Epithelial cell of proximal tubule (primary cell): ENCODE measurements at regions not wholly inside any gene's neighbourhood (a gene's known extent, or its start where the extent isn't known, plus 50 kb on each side); places are given as distances from the start of the nearest gene placed in this dataset.
"Not testable (repeated sequence)": the region's sequence is repeated elsewhere in the genome, so short reads cannot be mapped to it uniquely, and the experiment has no call there.

Experiments used
- DNase-seq: peaks from one replicate; pipeline ENCODE4 v3.0.0-alpha.2; 2011; ENCODE audit warnings: low read depth
- H3K4me3 ChIP-seq: 2 replicates; pipeline ENCODE4 v1.5.1; 2011; ENCODE audit warnings: low read depth, mild to moderate bottlenecking, low read length
- TF ChIP-seq, protein P1 (sequence below): conservative IDR thresholded peaks from 2 replicates; pipeline ENCODE4 v1.5.1; 2012; ENCODE audit warnings: low read depth, mild to moderate bottlenecking, low read length

DNA sequence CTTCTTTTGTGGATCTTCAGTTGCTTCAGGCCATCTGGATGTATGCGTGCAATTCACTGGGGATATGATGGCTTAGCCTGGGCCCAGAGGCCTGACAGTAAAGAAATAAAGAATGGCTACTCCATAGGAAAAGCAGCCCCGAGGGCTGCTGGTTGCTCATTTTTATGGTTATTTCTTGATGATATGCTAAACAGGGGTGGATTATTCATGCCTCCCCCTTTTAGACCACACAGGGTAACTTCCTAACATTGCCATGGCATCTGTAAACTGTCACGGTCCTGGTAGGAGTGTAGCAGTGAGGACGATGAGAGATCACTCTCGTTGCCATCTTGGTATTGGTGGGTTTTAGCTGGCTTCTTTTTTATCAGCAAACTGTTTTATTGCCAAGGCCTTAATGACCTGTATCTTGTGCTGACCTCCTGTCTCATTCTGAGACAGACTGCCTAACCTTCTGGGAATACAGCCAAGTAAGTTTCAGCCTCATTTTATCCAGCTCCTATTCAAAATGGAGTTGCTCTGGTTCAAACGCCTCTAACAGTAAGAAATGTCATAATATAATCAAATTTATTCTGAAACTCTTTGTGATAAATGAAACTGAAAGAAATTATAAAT, 60.5 kb downstream of the DSEL start:
- no peak overlapping the region for H3K4me3 ChIP-seq
- DNase-seq = no peak
- TF ChIP-seq, protein P1, sequence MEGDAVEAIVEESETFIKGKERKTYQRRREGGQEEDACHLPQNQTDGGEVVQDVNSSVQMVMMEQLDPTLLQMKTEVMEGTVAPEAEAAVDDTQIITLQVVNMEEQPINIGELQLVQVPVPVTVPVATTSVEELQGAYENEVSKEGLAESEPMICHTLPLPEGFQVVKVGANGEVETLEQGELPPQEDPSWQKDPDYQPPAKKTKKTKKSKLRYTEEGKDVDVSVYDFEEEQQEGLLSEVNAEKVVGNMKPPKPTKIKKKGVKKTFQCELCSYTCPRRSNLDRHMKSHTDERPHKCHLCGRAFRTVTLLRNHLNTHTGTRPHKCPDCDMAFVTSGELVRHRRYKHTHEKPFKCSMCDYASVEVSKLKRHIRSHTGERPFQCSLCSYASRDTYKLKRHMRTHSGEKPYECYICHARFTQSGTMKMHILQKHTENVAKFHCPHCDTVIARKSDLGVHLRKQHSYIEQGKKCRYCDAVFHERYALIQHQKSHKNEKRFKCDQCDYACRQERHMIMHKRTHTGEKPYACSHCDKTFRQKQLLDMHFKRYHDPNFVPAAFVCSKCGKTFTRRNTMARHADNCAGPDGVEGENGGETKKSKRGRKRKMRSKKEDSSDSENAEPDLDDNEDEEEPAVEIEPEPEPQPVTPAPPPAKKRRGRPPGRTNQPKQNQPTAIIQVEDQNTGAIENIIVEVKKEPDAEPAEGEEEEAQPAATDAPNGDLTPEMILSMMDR = no peak

DNA sequence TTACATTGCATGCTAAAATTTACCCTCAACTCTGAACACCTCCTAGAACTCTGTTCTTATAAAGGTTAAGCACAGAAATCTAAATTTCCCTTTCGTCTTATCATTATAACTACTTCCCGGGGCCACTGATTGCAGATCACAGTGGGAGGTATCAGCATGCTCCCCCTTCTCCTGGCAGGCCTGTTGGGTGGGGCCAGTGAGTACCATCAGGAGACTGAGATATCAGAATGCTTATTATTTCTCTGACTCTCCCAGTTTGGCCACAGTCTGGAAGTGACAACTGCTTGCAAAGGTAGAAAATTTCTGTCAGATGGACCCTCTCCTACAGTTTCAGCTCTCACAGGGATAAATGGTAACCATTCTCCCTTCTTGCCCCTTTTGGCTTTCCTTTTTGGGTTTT, 62.6 kb downstream of the DSEL start:
- no peak for DNase-seq
- TF ChIP-seq, protein P1 = no peak
- no peak overlapping the region for H3K4me3 ChIP-seq

DNA sequence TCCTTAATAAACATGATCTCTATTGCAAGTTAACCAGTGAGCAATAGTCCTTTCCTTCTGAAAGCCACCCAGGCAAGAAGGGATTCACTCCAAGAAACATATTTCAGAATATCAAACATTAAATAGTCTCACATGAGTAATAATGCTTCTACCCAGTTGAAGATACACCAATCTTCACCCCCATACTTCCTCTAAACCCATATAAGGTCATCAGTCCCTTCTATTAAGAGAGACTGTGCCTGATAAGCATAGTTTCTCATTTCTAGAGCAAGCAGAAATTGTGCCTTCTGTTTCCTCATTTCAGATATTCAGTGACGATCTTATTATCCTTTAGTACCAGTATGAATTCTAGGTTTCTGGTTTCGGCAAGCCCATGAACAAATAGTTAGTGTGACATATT, 64.6 kb downstream of the DSEL start:
- TF ChIP-seq, protein P1 = no peak
- H3K4me3 ChIP-seq = no peak overlapping the region
- no peak for DNase-seq

DNA sequence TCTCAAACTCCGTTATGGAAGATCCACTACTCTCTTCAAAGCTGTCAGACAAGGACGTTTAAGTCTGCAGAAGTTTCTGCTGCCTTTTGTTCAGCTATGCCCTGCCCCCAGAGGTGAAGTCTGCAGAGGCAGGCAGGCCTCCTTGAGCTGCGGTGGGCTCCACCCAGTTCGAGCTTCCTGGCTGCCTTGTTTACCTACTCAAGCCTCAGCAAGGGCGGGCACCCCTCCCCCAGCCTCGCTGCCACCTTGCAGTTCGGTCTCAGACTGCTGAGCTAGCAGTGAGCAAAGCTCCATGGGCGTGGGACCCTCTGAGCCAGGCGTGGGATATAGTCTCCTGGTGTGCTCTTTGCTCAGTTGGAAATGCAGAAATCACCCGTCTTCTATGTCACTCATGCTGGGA, 65.4 kb downstream of the DSEL start:
- DNase-seq, H3K4me3 ChIP-seq: not testable (repeated sequence)

DNA sequence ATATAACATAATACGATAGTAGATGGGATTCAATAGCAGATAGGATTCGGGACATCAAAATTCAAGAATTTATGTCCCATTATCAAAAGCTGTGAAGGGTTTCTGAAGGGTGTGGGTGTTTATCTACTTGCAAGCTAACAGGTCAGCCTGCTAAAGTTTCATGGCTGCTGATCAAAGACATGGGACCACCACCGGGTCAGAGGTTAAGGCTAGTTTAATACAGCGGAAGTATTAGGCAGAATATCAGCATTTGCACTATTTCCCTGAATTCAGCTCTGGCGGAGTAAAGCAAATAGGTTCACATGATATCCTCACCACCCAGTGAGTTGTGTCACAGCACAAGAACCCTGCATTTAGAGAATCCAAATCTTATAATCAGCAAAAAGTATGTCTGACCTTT, 82.5 kb downstream of the DSEL start:
- TF ChIP-seq, protein P1 = no peak

DNA sequence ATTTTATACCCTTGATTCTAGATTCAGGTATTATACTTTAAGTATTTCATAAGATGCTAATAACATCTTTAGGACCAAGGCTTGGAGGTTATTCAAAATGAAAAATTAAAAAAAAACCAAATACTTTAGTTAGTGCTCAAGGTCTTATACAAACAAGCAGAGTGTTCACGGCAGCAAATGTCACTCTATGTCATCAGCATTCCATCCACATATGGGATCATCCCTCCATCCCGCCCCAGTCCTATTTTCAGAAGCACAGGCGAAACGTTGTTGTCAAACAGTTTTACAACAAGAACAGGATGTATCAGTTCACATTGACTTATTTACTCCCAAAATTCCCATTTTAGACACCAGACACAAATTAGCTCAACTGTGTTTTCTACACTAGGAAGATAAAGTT, 83.7 kb downstream of the DSEL start:
- no peak for DNase-seq
- TF ChIP-seq, protein P1 = no peak
- no peak overlapping the region for H3K4me3 ChIP-seq

More for the DNA sequence above, 82.5 kb downstream of the DSEL start:
- no peak for DNase-seq
- no peak overlapping the region for H3K4me3 ChIP-seq

DNA sequence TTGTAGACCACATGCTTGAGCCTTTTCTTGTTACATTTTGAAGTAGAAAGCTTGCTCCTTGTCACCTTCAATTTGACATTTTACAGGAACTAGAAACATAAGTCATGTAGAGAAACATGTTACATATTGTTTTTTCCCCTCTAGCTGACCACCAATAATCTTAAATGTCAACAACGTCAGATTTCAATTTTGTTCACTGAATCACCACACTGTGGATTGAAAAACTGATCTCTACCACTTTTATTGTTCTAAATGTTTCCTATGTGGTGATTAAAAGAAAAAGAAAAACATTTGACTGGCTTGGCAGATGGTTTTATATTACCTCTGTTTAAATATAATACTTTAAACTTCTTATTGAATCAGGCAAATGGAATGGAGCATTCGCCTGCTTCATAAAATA, 87.7 kb downstream of the DSEL start:
- DNase-seq = no peak
- no peak overlapping the region for H3K4me3 ChIP-seq
- TF ChIP-seq, protein P1 = no peak
